Activated naive CD8-positive, alpha-beta T cell treated with anti-CD3 and anti-CD28 coated beads, Interleukin-2, amount 10 ng/mL, durations not matched to agents 7 days and 5 days (primary cell): ENCODE measurements at regions not wholly inside any gene's neighbourhood (a gene's known extent, or its start where the extent isn't known, plus 50 kb on each side); places are given as distances from the start of the nearest gene placed in this dataset.

ENCODE experiments used
- ATAC-seq: fragments of 150-1000 bp; cut with Tn5 transposase; one replicate; pipeline ENCODE4 v1.10.0; 2021; ENCODE audit warnings: low read depth, moderate library complexity
- POLR2A ChIA-PET: fragments of 350-600 bp; sonication (Branson Sonifier 250); formaldehyde crosslinking; loops from one replicate; lab custom pipeline; 2021; ENCODE audit warnings: antibody characterized with exemption; lab: Charles Lee
- DNase-seq: peaks from one replicate; pipeline ENCODE4 v3.0.0; 2021
- H3K27ac Mint-ChIP-seq: one replicate; pipeline ENCODE4 v1.8.0; 2022; ENCODE audit warnings: mild to moderate bottlenecking, mixed read lengths
- H3K27me3 Mint-ChIP-seq: one replicate; pipeline ENCODE4 v1.8.0; 2022; ENCODE audit warnings: mild to moderate bottlenecking, moderate library complexity, mixed read lengths
- H3K36me3 Mint-ChIP-seq: one replicate; pipeline ENCODE4 v1.8.0; 2021; ENCODE audit warnings: mild to moderate bottlenecking, mixed read lengths
- H3K4me1 Mint-ChIP-seq: one replicate; pipeline ENCODE4 v1.8.0; 2021; ENCODE audit warnings: mixed read lengths
- H3K4me3 Mint-ChIP-seq: one replicate; pipeline ENCODE4 v1.8.0; 2022; ENCODE audit warnings: mild to moderate bottlenecking, moderate library complexity, mixed read lengths
- H3K9me3 Mint-ChIP-seq: one replicate; pipeline ENCODE4 v1.8.0; 2021; ENCODE audit warnings: mixed read lengths

DNA sequence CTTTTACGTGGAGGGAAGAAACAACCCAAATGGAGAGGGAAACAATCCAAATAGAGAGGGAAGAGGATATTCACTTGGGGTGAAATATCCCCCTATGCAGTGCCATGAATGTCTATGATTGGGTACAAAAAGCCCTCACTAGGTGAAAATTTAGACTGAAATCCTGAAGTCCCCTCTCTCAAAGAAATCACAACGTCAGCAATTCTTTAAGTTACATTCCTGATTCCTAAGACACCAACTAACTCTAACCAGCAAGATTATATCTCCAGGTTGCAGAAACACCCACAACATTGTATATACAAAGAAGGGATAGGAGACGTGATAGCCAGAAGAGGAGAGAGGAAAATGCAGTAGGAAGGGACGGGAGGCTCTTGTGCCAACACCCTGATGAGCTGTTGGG lies 374.3 kb downstream of the DCAF12L2 start:
- Mint-ChIP-seq H3K36me3 (no peaks in the 10 kb centered on the region), H3K4me1 (no peaks in the 10 kb centered on the region), H3K27me3 (no peaks in the 10 kb centered on the region), H3K27ac (no peak overlapping the region), H3K9me3 (no peaks in the 10 kb centered on the region), H3K4me3 (no peak overlapping the region)
- no peak for DNase-seq
- POLR2A ChIA-PET = no interaction called here
- no peak for ATAC-seq

- DNase-seq = no peak
- POLR2A ChIA-PET = no interaction called here
- H3K27ac Mint-ChIP-seq = no peak overlapping the region
- no peak for ATAC-seq
- H3K4me3 Mint-ChIP-seq = no peak overlapping the region
- H3K9me3 Mint-ChIP-seq = no peaks in the 10 kb centered on the region
- H3K36me3 Mint-ChIP-seq = no peaks in the 10 kb centered on the region
- no peaks in the 10 kb centered on the region for H3K4me1 Mint-ChIP-seq
- H3K27me3 Mint-ChIP-seq = no peaks in the 10 kb centered on the region
Measured at GRCh38 chrX:125810856-125811255, 355.2 kb downstream of the DCAF12L2 start.

- no peaks in the 10 kb centered on the region for H3K36me3 Mint-ChIP-seq
- no peak for ATAC-seq
- H3K27ac Mint-ChIP-seq = no peak overlapping the region
- H3K4me3 Mint-ChIP-seq = no peak overlapping the region
- POLR2A ChIA-PET = no interaction called here
- no peaks in the 10 kb centered on the region for H3K9me3 Mint-ChIP-seq
- no peak for DNase-seq
- H3K27me3 Mint-ChIP-seq = no peaks in the 10 kb centered on the region
- no peaks in the 10 kb centered on the region for H3K4me1 Mint-ChIP-seq
Measured at GRCh38 chrX:125826080-125826479, 340.0 kb downstream of the DCAF12L2 start.

DNA sequence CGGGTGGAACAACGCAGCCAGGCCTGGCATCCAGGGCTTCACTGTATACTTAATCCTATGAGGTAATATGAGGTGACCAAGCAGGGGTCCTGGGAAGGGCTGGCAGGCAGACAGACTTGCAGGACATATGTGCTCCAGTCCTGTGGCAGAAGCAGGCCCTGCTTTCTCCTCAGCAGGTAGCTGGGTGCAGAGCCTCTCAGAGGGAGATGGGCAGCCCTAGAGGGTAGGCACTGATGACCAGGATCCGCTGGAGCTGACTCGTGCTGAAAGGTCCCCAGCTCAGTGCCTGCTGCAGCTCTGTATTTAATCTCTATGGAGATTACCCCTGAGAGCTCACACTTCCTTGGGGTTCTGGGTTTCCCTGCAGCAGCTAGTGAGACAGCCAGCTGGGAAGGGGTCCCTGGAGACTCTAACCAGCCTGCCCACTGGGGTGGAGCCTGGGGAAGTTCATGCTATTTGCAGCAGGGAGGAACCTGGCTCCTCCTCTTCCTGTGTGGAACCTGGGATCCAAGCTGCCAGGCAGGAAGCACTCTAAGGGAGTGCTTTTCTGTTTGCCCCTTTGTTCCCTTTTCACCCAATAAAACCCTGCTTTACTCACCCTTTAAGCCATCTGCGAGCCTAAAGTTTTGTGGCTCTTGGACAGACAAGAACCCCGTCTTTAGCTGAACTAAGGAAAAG lies 339.2 kb downstream of the DCAF12L2 start:
- ATAC-seq (no peak), DNase-seq (no peak)
- Mint-ChIP-seq H3K4me3 (no peak overlapping the region), H3K4me1 (no peaks in the 10 kb centered on the region), H3K27me3 (no peaks in the 10 kb centered on the region), H3K27ac (no peak overlapping the region), H3K9me3 (no peaks in the 10 kb centered on the region), H3K36me3 (no peaks in the 10 kb centered on the region)
- POLR2A ChIA-PET = no interaction called here

DNA sequence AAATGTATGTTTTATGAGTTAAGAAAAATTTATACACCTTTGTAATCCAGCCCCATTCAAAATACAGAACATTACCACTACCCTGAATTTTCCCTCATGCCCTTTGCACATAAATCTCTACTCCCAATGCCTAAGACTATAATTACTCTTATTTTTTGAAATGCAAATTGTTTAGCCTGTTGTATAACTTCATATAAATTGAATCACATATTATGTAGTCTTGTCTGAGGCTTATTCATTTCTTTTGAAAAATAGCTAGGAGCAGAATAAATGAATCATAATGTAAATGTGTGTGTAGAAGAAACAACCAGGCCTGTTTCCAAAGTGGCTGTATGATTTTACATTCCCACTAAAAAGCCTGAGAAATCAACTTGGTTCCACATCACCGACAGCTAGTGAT lies 319.8 kb downstream of the DCAF12L2 start:
- ATAC-seq = no peak
- no peaks in the 10 kb centered on the region for H3K9me3 Mint-ChIP-seq
- H3K4me3 Mint-ChIP-seq = no peak overlapping the region
- no peaks in the 10 kb centered on the region for H3K36me3 Mint-ChIP-seq
- no peaks in the 10 kb centered on the region for H3K27me3 Mint-ChIP-seq
- POLR2A ChIA-PET = no interaction called here
- no peak for DNase-seq
- H3K27ac Mint-ChIP-seq = no peak overlapping the region
- H3K4me1 Mint-ChIP-seq = no peaks in the 10 kb centered on the region

- no peaks in the 10 kb centered on the region for H3K36me3 Mint-ChIP-seq
- no peak overlapping the region for H3K4me3 Mint-ChIP-seq
- H3K27ac Mint-ChIP-seq = no peak overlapping the region
- ATAC-seq (no peak), DNase-seq (no peak)
- H3K27me3 Mint-ChIP-seq = no peaks in the 10 kb centered on the region
- no peaks in the 10 kb centered on the region for H3K4me1 Mint-ChIP-seq
- POLR2A ChIA-PET = no interaction called here
- H3K9me3 Mint-ChIP-seq = no peaks in the 10 kb centered on the region
Measured at GRCh38 chrX:125850693-125851092, 315.4 kb downstream of the DCAF12L2 start.

GRCh38 chrX:125883169-125883568 lies 282.9 kb downstream of the DCAF12L2 start:
- no peaks in the 10 kb centered on the region for H3K27me3 Mint-ChIP-seq
- DNase-seq (no peak), ATAC-seq (no peak)
- H3K27ac Mint-ChIP-seq = no peak overlapping the region
- no peak overlapping the region for H3K4me3 Mint-ChIP-seq
- POLR2A ChIA-PET = no interaction called here
- H3K9me3 Mint-ChIP-seq = peaks cover 1% of the 10 kb centered on the region
- H3K36me3 Mint-ChIP-seq = no peaks in the 10 kb centered on the region
- no peaks in the 10 kb centered on the region for H3K4me1 Mint-ChIP-seq

GRCh38 chrX:125894947-125895346 lies 271.1 kb downstream of the DCAF12L2 start:
- H3K4me3 Mint-ChIP-seq = no peak overlapping the region
- no peaks in the 10 kb centered on the region for H3K36me3 Mint-ChIP-seq
- H3K27me3 Mint-ChIP-seq = no peaks in the 10 kb centered on the region
- no peak for DNase-seq
- no peak for ATAC-seq
- POLR2A ChIA-PET = no interaction called here
- H3K9me3 Mint-ChIP-seq = no peaks in the 10 kb centered on the region
- H3K27ac Mint-ChIP-seq = no peak overlapping the region
- H3K4me1 Mint-ChIP-seq = no peaks in the 10 kb centered on the region

DNA sequence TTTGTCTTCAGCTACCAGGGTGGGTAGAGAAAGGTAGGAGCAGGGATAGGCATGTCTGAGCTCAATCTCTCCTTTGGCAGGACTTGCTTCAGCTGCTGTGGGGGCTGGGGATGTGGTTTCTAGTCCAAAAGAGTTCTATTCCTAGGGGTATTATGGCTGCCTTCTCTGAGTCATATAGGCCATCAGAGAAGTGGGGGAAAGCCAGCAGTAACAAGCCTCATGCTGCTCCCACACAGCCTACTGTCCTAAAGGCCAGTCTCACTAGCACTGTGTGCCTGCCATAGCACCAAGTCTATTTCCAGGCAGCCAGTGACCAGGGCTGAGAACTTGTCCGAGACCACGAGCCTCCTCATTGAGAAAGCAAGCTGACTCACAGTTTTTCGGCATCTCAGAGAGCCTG lies 270.6 kb downstream of the DCAF12L2 start:
- ATAC-seq (no peak), DNase-seq (no peak)
- Mint-ChIP-seq H3K36me3 (no peaks in the 10 kb centered on the region), H3K4me1 (no peaks in the 10 kb centered on the region), H3K4me3 (no peak overlapping the region), H3K9me3 (no peaks in the 10 kb centered on the region), H3K27me3 (no peaks in the 10 kb centered on the region), H3K27ac (no peak overlapping the region)
- POLR2A ChIA-PET = no interaction called here

DNA sequence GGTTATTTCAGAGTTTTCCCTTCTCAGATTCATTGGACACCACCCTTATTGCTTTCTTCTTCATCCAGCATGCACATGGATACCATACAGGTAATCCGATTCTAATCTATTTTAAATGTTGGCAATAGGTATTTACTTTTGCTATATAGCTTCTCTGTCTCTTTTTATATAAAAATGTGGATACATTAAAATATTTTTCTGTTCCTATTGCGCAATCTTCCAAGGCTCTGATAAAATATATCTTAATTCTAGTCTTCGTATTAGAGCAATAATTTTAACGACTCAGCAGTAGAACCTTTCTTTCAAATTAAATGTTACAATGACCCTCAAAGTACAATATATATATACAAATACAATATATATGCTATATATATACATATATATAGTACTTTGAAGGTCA lies 239.8 kb downstream of the DCAF12L2 start:
- no peaks in the 10 kb centered on the region for H3K36me3 Mint-ChIP-seq
- H3K4me1 Mint-ChIP-seq = no peaks in the 10 kb centered on the region
- no peak for DNase-seq
- no peak for ATAC-seq
- no peak overlapping the region for H3K27ac Mint-ChIP-seq
- POLR2A ChIA-PET = no interaction called here
- no peak overlapping the region for H3K4me3 Mint-ChIP-seq
- H3K9me3 Mint-ChIP-seq = no peaks in the 10 kb centered on the region
- no peaks in the 10 kb centered on the region for H3K27me3 Mint-ChIP-seq

- H3K36me3 Mint-ChIP-seq = no peaks in the 10 kb centered on the region
- peaks cover 2% of the 10 kb centered on the region for H3K9me3 Mint-ChIP-seq
- H3K4me3 Mint-ChIP-seq = no peak overlapping the region
- H3K4me1 Mint-ChIP-seq = no peaks in the 10 kb centered on the region
- H3K27me3 Mint-ChIP-seq = no peaks in the 10 kb centered on the region
- H3K27ac Mint-ChIP-seq = no peak overlapping the region
- POLR2A ChIA-PET = no interaction called here
- ATAC-seq = no peak
- no peak for DNase-seq
Measured at GRCh38 chrX:125940985-125941384, 225.1 kb downstream of the DCAF12L2 start.

DNA sequence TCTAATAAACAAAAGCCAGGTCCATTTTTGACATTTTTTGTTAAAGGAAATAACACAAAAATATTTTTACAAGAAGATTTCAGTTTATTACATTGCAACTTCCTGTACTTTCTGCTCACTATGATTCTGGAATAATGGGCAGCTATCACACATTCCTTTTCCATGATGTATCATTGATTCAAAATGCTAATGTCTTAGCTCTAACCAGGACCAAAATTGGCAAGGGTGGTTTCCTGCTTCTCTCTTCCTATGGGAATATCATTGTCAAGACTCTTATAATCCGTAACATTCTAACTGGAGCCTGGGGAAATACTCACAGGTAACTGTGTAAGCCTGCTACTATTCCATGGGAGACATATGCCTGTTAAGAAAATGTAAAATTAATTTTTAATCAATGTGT lies 218.6 kb downstream of the DCAF12L2 start:
- Mint-ChIP-seq H3K4me3 (no peak overlapping the region), H3K9me3 (no peaks in the 10 kb centered on the region), H3K4me1 (no peaks in the 10 kb centered on the region), H3K27ac (no peak overlapping the region), H3K36me3 (no peaks in the 10 kb centered on the region), H3K27me3 (no peaks in the 10 kb centered on the region)
- POLR2A ChIA-PET = no interaction called here
- ATAC-seq = no peak
- no peak for DNase-seq

DNA sequence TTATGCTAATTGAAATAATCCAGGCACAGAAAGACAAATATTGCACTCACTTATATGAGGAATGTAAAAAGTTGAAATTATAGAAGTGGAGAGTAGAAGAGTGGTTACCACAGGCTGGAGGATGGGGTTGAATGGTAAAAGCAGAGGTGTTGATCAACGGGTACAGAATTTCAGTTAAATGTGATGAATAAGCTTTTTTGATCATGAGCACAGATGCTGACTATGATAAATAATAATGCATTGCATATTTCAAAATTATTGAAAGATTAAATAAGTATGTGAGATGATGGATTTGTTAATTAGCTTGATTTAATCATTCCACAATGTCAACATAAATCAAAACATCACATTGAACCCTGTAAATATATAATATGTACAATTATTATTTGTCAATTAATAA lies 213.1 kb downstream of the DCAF12L2 start:
- H3K36me3 Mint-ChIP-seq = no peaks in the 10 kb centered on the region
- H3K27me3 Mint-ChIP-seq = no peaks in the 10 kb centered on the region
- peaks cover 1% of the 10 kb centered on the region for H3K9me3 Mint-ChIP-seq
- no peaks in the 10 kb centered on the region for H3K4me1 Mint-ChIP-seq
- H3K4me3 Mint-ChIP-seq = no peak overlapping the region
- ATAC-seq (no peak), DNase-seq (no peak)
- no peak overlapping the region for H3K27ac Mint-ChIP-seq
- POLR2A ChIA-PET = no interaction called here

DNA sequence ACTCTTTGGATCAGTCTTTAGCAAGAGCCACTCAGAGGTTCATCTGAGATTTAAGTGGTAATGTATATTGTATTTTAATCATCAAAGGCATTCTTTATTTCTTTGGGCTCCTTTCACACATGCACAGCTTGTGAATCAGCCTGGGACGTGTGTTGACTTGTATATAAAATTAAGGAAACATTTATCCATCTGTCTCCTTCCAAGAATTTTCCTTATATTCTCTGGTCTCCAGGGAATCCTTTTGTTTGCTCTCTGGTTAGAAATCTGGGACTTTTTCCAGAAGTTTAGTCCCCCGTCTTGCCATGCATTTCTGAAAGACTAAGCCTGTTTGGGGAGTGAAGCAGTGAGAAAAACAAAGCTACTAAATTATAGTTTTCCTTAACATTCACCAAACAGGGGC lies 212.3 kb downstream of the DCAF12L2 start:
- POLR2A ChIA-PET = no interaction called here
- ATAC-seq (no peak), DNase-seq (no peak)
- Mint-ChIP-seq H3K4me3 (no peak overlapping the region), H3K9me3 (peaks cover 1% of the 10 kb centered on the region), H3K36me3 (no peaks in the 10 kb centered on the region), H3K27me3 (no peaks in the 10 kb centered on the region), H3K4me1 (no peaks in the 10 kb centered on the region), H3K27ac (no peak overlapping the region)

DNA sequence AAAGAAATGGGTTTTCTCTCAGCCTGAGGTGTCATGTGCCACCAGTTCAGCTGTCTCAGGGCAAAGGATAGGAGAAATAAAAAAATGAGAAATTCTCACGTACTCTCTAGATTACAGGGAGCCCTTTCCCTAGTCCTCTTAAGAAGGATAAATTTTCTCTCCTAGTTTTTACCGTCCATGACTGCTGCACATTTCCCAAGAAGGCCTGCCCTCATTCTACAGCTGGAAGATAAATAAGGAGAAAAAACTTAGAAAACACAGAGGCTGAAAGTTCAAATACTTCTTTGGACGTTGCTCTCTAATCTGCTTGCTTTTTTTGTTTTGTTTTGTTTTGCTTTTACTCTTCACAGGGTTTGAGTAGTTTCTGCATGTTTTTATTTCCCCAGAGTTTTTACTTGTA lies 211.9 kb downstream of the DCAF12L2 start:
- peaks cover 1% of the 10 kb centered on the region for H3K9me3 Mint-ChIP-seq
- H3K27ac Mint-ChIP-seq = no peak overlapping the region
- no peaks in the 10 kb centered on the region for H3K36me3 Mint-ChIP-seq
- H3K4me3 Mint-ChIP-seq = no peak overlapping the region
- POLR2A ChIA-PET = no interaction called here
- ATAC-seq (no peak), DNase-seq (no peak)
- no peaks in the 10 kb centered on the region for H3K27me3 Mint-ChIP-seq
- no peaks in the 10 kb centered on the region for H3K4me1 Mint-ChIP-seq
